ENCODE measurements at regions not wholly inside any gene's neighbourhood (a gene's known extent, or its start where the extent isn't known, plus 50 kb on each side); places are given as distances from the start of the nearest gene placed in this dataset.

- TF ChIP-seq CTCF (IDR thresholded peaks at IDR 0.05; ENCODE audit: poor library complexity) (no peak), EZH2phosphoT487 (IDR thresholded peaks at IDR 0.05; ENCODE audit: low read depth, severe bottlenecking, unreplicated experiment) (no peak), EZH2 (IDR thresholded peaks at IDR 0.05; ENCODE audit: borderline replicate concordance) (no peak)
These were observed 972.5 kb upstream of the CELF2 start for GRCh38 chr10:10044922-10045764.
